HG03108 (cell line): ENCODE measurements at regions not wholly inside any gene's neighbourhood (a gene's known extent, or its start where the extent isn't known, plus 50 kb on each side); places are given as distances from the start of the nearest gene placed in this dataset.

Experiments used
- ATAC-seq: cut with Tn5 transposase; IDR thresholded peaks from one replicate; pipeline ENCODE4 v1.9.1; 2021; ENCODE audit warnings: moderate library complexity; ENCODE audit not compliant: unreplicated experiment

DNA sequence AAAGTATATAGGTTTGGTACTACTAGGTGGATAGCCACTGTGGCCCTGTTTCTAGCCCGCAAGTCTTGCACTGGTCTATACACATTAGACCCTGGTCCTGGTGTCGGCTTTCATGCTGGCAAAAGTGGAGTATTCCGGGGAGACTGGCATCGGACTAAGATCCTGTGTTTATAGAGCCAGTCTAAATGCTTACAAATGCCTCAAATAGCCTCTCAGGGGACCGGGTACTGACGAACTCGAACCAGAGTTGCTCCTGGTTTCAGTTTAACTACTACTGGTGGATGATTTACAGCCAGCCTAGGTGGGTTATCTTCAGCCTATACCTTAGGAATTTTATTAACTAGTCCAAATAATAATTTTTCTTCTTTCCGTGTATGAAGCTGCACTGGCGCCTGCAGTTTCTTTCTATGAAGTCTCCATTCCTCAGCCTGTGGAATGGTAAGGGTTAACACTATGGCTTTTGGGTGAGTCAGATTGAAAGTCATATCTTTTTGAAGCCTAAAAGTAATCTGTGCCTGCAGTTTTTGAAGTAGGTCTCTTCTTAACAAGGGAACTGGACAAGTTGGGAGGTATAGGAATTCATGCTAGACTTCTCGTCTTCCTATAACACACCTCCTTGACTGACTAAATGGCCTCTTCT is 51.3 kb downstream of the OR10H4 start:
- ATAC-seq, result no peak

DNA sequence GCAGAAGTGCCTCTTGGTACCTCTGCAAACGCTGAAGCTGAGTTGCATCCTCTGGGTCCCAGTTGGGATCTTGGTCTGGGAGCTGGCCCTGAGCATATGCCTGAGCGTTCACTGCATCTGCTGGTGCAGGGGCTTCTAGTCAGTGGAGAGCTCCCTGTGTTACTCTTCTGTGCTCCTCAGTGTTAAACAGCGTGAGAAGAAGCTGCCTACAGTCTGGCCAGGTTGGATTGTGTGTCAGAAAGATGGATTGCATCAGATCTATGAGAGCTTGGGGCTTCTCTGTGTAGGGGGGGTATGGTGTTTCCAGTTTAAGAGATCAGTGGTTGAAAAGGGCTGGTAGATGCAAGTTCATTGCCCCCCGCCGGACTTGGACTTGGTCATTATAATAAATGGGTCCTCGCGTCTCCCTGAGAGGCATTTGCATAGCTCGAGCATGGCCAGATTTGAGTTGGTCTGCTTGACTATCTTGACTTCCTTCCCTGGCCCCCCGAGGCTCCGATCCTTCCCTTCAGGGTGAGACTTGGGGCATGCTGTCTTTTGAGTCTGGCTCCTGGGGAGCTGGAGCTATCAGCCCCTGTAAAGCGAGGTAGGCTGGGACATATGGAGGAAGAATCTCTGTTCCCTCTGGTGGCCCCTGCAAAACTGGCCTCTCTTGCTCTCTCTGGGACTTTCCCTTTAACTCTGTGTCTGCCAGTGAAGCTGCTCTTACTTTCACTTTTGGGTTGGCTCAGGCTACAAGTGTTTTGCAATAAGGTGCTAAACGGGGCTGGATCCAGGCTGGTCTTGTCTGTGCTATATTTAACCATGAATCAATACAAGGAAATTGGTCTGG is 52.9 kb downstream of the OR10H4 start:
- ATAC-seq, result peak; percentile 66

GRCh38 chr19:16002406-16003384 is 53.9 kb downstream of the OR10H4 start:
- ATAC-seq, result no peak

DNA sequence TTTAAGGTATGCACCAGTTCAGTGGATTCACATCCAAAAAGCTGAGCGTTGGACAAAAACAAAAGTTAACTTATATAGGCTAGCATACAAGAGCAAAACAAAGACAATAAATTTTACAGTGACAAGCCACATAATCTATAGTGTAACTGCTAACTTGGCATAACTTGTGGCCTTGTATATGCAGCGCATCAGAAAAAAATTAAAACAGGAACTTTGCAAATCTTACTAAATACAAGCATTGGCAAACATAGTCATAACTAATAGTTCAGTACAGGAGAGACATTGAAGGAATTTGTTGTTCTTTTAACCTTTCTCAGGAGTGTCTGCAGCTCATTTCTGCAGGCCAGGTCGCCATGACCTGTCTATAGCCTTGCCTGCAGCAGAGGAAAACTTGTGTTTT is 54.6 kb downstream of the OR10H4 start:
- no peak for ATAC-seq

DNA sequence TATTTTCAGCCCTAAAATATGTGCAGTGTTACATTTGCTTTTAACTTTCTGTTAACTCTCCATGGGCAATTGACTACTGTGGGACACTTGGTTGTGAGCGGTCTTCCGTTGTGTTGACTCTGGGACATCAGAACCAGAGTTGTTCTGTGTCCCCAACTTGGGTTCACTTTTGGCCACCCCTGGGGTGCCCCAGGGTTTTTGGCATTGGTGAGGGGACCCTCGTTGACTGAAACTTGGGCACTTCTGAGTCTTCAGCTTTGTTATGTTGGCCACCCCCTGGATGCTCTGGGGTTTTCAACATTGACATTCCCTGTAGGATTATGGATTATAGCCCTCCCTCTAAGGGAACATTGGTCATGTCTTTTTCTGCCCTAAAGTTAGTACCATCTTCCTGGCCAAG is 57.1 kb downstream of the OR10H4 start:
- ATAC-seq, result no peak

- ATAC-seq, result no peak
These were observed 63.7 kb upstream of the TPM4 start for GRCh38 chr19:16012552-16012951.

GRCh38 chr19:16013181-16013850 is 63.0 kb upstream of the TPM4 start:
- no peak for ATAC-seq

- ATAC-seq, result no peak
These were observed 62.1 kb upstream of the TPM4 start for GRCh38 chr19:16013851-16014840.

GRCh38 chr19:16014923-16015804 is 61.1 kb upstream of the TPM4 start:
- no peak for ATAC-seq

- ATAC-seq, result no peak
These were observed 60.5 kb upstream of the TPM4 start for GRCh38 chr19:16015805-16016173.

DNA sequence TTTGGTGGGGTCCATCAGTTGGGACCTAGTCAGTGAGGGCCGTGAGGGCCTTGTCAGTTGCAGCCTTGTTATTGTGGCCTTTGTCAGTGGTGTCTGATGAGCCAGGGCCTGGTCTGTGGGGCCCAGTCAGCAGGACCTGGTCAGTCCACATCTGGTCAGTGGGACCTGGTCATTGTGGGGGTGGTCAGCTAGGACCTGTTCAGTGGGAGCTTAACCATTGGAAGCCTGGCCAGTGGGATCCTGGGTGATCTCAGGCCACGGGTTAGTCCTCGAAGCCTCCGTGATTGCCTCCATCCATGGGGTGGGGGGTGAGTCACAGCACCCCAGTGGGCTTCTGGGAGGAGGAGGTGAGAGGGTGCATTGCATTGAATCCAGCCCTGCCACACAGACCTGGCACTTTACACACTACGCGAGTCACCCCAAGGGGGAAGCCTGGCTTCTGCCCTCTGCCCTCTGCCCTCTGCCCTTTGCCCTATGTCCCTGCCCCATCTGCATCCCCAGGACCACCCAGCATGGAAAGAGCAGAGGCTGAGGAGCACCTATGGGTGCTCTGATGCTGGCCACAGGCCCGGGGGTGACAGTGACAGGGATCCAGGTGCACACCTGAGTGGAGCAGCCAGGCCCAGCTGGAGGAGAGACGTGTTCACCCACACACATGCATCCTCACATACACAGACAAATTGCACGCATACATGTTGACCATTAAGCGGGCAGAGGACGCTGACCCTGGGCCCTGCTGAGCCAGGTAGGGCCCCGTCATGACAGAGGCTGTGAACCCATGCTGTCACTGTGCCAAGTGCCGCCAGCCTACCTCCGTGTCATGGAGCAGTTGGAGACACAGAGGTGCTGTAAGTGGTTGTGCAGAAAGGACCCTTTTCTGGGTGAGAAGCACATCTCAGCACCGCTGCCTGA is 59.8 kb upstream of the TPM4 start:
- no peak for ATAC-seq

DNA sequence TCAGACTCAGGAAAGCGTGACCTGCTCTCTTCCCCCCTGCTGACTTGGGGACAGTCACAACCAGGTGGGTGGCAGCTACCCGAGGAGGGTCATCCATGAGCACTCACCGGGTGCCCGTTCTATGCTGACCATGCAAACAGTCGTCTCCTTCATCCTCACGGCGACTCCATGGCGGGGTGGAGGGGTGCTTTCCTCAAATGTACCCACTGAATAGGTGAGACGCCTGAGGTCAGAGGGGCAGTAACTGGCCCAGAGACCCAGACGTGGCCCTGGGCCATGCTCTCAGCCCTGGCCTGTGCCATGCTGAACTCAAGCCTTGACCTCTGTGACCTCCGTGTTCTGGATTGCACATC is 59.2 kb upstream of the TPM4 start:
- no peak for ATAC-seq

GRCh38 chr19:16018106-16018755 is 58.1 kb upstream of the TPM4 start:
- no peak for ATAC-seq

GRCh38 chr19:16018801-16019551 is 57.3 kb upstream of the TPM4 start:
- ATAC-seq, result no peak

DNA sequence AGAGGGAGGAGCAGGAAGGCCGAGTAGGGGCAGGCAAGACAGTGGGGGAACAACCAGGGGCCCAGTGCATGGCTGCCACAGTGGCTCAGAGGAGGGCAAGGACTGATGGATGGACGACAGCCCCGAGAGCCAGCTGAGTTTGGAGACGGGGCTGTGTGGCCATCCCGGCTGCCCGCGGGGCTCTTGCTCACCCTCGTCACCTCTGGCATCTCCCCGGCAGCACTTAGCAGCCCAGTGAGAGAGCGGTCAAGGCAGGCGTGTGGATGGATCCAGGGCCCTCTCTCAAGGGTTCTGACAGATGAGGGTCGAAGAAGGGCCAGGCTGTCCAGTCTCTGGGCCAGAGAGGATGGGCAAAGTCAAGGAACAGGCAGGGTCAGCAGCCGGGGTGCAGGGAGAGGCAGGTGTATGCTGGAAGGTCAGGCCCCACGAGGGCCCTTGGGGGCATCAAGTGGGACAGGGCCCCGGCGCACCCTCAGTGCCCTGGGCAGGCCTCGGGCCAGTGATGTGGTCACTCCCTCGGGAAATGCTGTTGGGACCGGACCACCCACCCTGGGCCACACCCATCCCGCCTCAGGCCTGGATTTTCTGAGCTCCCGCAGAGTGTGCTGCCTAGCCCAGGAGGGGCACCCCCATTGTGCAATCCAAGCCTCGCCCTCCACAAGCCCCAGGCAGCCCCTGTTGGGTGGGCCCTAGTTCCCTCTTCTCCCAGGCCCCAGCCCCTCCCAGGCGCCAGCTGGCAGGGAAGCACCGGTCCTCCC is 56.4 kb upstream of the TPM4 start:
- ATAC-seq, result no peak

DNA sequence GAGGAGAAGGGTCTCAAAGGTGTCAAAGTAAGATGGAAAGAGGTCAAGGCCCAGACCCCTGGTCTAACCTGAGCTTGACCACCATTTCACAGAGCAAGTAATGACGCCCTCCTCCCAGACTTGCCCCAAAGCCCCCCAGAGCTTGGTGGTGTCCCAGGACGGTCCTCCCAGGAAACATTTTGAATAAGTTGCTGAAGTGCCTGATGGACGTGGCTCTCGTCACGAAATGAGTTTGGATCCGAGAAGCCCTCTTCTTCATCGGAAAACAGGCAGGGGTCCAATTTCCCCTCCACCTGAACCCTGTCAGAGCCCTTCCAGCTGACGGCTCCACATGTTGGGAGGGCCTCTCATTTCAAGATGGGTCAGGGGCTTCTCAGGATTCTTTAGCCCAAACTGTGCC is 54.5 kb upstream of the TPM4 start:
- no peak for ATAC-seq
